Kidney epithelial cell (primary cell): ENCODE measurements at regions not wholly inside any gene's neighbourhood (a gene's known extent, or its start where the extent isn't known, plus 50 kb on each side); places are given as distances from the start of the nearest gene placed in this dataset.
"Not testable (repeated sequence)": the region's sequence is repeated elsewhere in the genome, so short reads cannot be mapped to it uniquely, and the experiment has no call there.

Experiments
- DNase-seq: peaks from one replicate; pipeline ENCODE4 v3.0.0-alpha.2; 2010; ENCODE audit warnings: low read depth
- H3K27me3 ChIP-seq: 2 replicates; pipeline ENCODE4 v1.6.0; 2011; ENCODE audit warnings: low read length; ENCODE audit not compliant: control insufficient read depth, insufficient read depth
- H3K36me3 ChIP-seq: 2 replicates; pipeline ENCODE4 v1.5.1; 2011; ENCODE audit warnings: low read length; ENCODE audit not compliant: control insufficient read depth, insufficient read depth
- H3K4me3 ChIP-seq: 2 replicates; pipeline ENCODE4 v1.5.1; 2011; ENCODE audit warnings: low read depth, mild to moderate bottlenecking, control low read depth, low read length
- CTCF ChIP-seq: IDR thresholded peaks from 2 replicates; pipeline ENCODE4 v1.5.1; 2011; ENCODE audit warnings: mild to moderate bottlenecking, moderate library complexity, low read length, control low read depth, inconsistent platforms; ENCODE audit not compliant: insufficient read depth, poor library complexity, severe bottlenecking

GRCh38 chr3:90180543-90180942, 1073.1 kb downstream of the EPHA3 start:
- Histone ChIP-seq H3K4me3 (no peak overlapping the region), H3K36me3 (no peaks in the 10 kb centered on the region), H3K27me3 (no peaks in the 10 kb centered on the region)
- DNase-seq, result no peak
- TF ChIP-seq CTCF, result no peak

- H3K4me3 ChIP-seq, result peak overlapping the region; percentile 13
- H3K27me3 ChIP-seq, DNase-seq, H3K36me3 ChIP-seq: not testable (repeated sequence)
- peak; percentile 14 for TF ChIP-seq CTCF
Measured at GRCh38 chr3:90182291-90182976, 1075.0 kb downstream of the EPHA3 start.

- TF ChIP-seq CTCF, result no peak
- Histone ChIP-seq H3K4me3 (no peak overlapping the region), H3K27me3 (no peaks in the 10 kb centered on the region), H3K36me3 (no peaks in the 10 kb centered on the region)
- peak; percentile 48 for DNase-seq
Measured at GRCh38 chr3:90184861-90185260, 1077.4 kb downstream of the EPHA3 start.

GRCh38 chr3:90197383-90197782, 1090.0 kb downstream of the EPHA3 start:
- H3K36me3 ChIP-seq, H3K4me3 ChIP-seq, DNase-seq, H3K27me3 ChIP-seq: not testable (repeated sequence)

- not testable (repeated sequence) for H3K4me3 ChIP-seq, H3K36me3 ChIP-seq, H3K27me3 ChIP-seq, DNase-seq
Measured at GRCh38 chr3:90202931-90203330, 1095.5 kb downstream of the EPHA3 start.

GRCh38 chr3:90206482-90206881, 1099.1 kb downstream of the EPHA3 start:
- not testable (repeated sequence) for H3K27me3 ChIP-seq, H3K36me3 ChIP-seq, DNase-seq, H3K4me3 ChIP-seq

GRCh38 chr3:90207353-90208097, 1100.1 kb downstream of the EPHA3 start:
- not testable (repeated sequence) for H3K36me3 ChIP-seq, DNase-seq, H3K4me3 ChIP-seq, H3K27me3 ChIP-seq

GRCh38 chr3:90221900-90222299, 1114.5 kb downstream of the EPHA3 start:
- Histone ChIP-seq H3K36me3 (no peaks in the 10 kb centered on the region), H3K4me3 (no peak overlapping the region), H3K27me3 (no peaks in the 10 kb centered on the region)
- TF ChIP-seq CTCF, result no peak
- no peak for DNase-seq
